GM19395 (cell line): ENCODE measurements at regions not wholly inside any gene's neighbourhood (a gene's known extent, or its start where the extent isn't known, plus 50 kb on each side); places are given as distances from the start of the nearest gene placed in this dataset.
A peak's percentile ranks its signal among the peaks of the same experiment; 100 is the strongest.

Experiments
- ATAC-seq: cut with Tn5 transposase; IDR thresholded peaks from one replicate; pipeline ENCODE4 v1.9.1; 2021; ENCODE audit warnings: mild to moderate bottlenecking, moderate library complexity; ENCODE audit not compliant: unreplicated experiment

DNA sequence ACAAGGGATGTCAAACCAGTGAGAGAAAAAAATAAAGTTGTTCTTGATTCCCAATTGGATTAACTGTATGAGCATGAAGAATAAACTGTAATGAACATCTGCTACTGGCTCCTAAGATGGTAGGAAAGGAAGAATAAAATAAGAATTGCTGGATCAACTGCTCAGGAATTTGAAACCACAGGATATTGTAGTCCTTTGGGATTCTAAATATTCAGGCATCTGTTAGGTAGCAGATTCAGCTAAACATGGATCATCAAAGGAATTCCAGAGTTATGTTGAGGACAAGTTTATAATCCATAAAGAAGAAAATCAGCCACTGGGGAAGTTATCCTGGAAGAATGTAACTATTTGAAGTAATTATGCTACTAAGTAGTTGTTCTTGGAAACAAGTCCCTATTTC is 65.8 kb downstream of the ISL1 start:
- no peak for ATAC-seq

DNA sequence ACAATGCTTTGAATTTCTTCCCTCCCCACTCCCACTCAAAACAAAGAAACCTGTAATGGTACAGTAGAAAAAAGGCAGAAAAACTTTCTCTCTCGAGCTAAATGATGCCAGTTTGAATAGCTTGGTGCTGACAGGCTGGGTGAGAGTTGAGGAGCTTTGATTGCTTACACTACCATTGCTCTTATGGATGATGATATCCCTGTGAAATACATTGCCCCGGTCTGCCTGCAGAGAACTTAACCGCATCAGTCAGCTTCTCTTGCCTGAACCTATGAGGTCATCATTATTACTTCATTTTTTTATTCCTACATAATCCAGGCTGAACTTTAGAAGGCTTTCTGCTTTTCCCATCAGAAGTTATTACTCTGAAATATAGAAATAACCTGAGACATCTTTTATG is 69.3 kb downstream of the ISL1 start:
- ATAC-seq, result no peak

DNA sequence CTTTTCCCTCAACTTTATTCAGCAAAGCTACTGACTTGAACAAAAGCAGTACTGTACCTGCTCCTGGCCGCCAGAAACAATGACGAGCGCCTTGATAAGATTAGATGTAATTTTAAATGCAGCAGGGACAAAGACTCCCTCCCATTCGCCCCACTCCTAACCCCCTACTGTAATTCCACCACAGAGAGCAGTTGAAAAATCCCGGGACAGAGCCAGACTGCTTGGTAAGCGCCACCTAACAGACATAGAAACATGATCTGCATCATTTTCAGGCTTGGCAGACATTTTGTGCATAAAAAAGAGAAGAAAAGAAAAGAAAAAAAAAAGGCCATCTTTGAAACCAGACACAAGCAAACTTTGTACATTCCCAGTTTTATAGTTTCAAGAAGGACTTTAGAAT is 81.9 kb downstream of the ISL1 start:
- no peak for ATAC-seq

DNA sequence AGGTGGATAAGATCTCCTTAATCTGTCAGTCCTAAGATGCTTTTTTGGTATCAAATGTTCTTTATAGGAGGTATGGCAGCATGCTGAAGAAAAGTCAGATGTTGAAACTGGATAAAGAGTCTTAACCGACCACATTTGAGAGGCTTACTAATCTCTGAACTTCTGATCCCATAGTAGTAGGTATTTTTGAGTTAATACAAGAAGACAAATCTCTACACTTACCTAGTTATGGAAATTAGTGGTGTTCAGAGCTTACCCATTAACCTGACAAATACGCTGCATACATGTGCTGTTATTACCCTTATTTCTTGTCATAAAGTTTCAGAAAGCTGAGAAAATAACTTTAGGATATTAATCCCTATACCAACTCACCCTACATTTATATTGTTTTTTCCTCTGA is 83.0 kb downstream of the ISL1 start:
- peak; percentile 63 for ATAC-seq

DNA sequence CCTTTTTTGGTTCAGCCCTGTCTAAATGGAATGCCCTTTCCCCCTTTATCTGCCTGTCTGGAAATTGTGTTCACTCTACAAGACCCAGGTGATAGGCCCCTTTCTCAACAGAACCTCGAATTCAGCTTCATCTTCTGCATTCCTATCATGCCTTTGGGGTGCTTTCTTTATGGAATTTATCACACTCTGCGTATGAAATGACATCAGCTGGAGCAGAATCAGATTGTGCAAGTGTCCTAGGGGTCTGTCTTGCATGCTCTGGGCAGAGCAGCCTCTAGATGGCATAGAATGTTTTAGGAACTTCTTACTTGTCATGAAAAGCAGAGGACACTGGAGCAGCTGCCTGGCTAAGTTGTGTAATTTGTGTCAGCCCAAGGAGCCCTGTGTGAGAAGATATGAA is 84.9 kb downstream of the ISL1 start:
- no peak for ATAC-seq

DNA sequence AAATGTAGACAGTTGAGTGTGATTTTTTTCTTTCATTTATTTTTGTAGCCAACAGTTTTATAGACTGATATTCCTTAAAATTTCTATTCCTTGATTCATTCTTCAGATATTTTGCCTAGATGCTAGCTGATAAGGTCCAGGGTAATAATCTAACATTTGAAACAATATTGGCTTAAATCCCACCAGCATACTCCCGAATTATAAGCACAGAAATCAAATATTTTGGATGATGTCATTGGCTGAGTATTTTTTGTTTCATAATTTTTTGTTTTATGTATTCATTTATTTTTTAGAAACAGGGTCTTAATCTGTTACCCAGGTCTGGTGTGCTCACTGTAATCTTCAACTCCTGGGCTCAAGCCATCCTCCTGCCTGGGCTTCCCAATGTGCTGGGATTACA is 88.4 kb downstream of the ISL1 start:
- ATAC-seq, result no peak

- ATAC-seq, result no peak
Observed at GRCh38 chr5:51472472-51472871, 89.2 kb downstream of the ISL1 start.

GRCh38 chr5:51475628-51476027 is 92.4 kb downstream of the ISL1 start:
- ATAC-seq, result no peak

- no peak for ATAC-seq
Observed at GRCh38 chr5:51476431-51476830, 93.2 kb downstream of the ISL1 start.

DNA sequence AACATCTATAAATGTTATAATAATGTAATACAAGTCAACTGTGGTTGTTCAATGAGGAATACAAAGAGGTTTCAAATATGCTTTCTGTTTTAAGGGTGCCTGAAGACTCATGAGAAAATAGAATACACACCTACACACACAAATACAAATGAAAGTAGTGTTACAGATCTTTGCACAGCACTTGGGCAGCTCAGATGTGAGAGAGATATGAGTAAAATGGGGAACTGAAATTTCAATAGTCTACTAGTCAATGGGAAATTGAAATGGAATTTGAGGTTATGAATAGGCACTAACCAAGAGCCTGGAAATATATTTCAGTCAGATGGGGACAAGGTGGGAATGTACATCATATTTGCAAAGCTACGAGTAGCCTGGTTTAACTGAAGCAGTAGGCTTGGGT is 96.6 kb downstream of the ISL1 start:
- ATAC-seq, result peak; percentile 87

DNA sequence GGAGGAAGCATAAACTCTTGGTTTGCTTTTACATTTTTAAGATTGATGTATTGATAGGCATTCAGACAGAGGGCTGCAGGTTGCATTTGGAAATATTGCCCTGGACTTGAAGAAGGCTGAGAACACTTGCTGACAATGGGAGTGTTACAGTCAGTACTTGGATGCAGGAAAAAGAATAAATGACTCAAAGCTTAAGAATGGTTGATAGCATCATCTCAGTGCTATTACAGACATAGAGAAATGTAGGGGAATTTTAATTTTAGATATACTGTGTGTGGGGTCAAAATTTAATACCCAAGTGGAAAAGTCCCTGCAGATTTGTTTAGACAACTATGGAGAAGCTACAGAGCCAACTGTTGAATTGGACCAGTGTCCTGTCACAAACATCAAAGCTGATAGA is 101.1 kb downstream of the ISL1 start:
- ATAC-seq, result no peak

DNA sequence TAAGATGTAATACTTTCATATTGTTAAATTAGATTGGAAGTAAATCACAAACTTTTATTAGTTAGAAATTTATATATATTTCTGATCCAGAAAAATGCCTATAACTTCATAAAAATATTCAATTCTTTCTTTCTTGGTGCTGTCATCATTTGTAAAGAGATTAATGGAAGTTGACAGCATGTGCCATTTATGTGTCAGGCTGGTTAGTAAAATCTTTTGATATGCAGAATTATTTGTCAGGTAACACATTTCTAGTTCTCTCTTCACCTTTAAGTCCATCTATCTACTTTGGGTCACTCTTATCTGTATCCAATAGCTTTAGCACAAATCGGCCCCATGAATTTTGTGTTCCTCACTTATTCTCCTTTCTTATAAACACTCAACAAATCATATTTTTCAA is 102.9 kb downstream of the ISL1 start:
- no peak for ATAC-seq

DNA sequence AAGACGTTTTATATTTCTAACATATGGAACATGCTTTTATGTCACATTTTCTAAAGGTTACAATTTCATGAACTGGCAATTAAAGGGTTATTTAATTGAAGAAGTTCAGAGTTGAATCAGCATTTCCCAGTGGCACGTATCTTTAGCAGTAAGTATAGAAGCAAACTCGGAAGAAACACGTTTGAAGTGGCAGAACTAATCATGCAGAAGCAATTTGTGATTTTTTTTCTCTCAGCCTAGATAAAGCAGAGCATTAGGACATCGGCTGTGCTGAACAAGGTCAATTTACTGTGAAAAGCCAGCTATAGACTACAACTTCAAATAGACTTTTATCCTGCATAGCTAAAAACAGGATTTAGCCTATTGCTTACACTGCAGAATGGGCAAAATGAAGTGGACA is 104.7 kb downstream of the ISL1 start:
- no peak for ATAC-seq

- no peak for ATAC-seq
Observed at GRCh38 chr5:51488803-51489642, 105.8 kb downstream of the ISL1 start.

- no peak for ATAC-seq
Observed at GRCh38 chr5:51494821-51495220, 111.6 kb downstream of the ISL1 start.

DNA sequence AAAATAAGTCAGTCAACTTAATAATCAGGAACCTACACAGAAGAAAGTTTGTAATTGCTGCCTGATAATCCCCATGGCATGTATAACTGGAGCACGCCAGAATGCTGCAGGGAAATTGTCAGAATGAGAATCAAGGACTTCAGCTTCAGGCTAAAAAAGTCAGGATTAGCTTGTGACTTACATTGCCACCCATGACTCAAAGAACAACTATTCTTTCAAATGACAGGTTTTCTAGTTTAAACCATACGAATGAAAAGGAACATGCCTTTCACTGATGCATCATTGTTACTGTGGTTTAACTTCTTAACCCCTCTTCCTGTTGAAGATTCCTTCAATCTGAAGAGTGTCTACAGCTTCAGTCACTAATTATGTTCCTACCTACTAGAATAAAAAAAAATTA is 112.4 kb downstream of the ISL1 start:
- no peak for ATAC-seq

- no peak for ATAC-seq
Observed at GRCh38 chr5:51517838-51518237, 134.6 kb downstream of the ISL1 start.

GRCh38 chr5:51518607-51519006 is 135.4 kb downstream of the ISL1 start:
- no peak for ATAC-seq

- no peak for ATAC-seq
Observed at GRCh38 chr5:51521583-51521982, 138.3 kb downstream of the ISL1 start.

DNA sequence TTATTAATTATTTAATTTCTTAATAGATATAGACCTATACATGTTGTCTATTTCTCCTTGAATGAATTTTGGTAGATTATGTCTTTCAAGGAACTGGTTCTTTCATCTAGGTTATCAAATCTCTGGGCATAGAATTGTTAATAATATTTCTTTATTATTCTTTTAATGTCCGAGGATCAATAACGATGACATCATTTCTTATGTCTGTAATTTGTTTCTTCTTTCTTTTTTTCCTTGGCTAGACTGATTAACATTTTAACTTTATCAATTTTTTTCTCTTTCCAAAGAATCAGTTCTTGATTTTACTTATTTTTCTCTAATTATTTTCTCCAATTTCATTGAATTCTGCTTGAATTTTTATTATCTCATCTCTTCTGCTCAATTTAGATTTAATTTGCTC is 156.0 kb downstream of the ISL1 start:
- ATAC-seq, result no peak

DNA sequence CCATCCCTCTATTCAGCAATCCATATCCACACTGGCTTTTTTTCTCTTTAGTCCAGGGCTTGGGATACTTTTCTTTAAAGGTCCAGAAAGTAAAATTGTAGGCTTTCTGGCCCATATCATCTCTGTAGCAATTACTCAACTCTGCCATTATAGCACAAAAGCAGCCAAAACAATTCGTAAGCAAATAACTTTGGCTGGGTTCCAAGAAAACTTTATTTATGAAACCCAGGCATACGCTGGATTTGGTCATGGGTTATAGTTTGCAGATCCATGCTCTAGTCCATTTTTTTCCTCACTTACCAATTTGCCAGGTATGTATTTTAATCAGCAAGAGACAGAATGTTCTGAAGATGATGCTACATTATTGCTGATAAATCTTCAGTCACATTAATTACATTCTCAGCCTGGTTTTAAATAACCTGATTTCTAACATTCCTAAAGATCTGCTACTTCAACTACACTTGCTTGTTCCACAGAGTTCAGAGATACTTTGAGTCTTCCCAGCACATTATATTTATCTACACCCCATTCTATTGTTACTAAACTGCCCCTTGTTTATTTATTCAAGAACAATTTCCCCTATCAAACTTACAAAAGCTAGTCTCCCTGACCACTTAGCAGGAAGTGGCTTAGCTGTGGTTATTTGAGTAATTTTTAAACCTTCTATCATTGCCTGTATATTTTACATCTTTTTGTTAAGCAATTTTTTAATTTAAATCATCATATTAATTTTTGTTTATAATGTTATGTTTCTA is 161.0 kb downstream of the ISL1 start:
- no peak for ATAC-seq

- no peak for ATAC-seq
Observed at GRCh38 chr5:51556833-51557232, 173.6 kb downstream of the ISL1 start.
